GM18861 (cell line): ENCODE measurements at regions not wholly inside any gene's neighbourhood (a gene's known extent, or its start where the extent isn't known, plus 50 kb on each side); places are given as distances from the start of the nearest gene placed in this dataset.

Source experiments
- ATAC-seq: cut with Tn5 transposase; IDR thresholded peaks from one replicate; pipeline ENCODE4 v1.9.1; 2021; ENCODE audit not compliant: unreplicated experiment

DNA sequence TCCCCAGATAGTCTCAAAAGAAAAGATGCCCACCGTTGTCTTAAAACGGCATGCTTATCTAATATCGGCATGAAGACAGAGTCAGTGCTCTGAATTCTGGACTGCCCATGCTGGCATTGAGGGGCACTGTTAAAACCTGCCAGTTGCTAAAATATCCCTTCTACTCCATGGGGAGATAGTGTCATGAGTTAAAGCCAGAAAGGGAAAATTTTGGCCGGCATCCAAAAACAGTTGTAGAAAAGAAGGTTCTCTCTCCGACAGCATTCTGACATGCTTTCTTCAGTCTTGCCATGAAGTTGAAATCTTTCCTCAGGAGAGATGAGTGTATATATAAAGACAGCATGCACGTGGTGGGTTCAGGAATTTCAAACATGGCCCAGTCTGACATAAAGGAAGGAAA, 401.3 kb upstream of the PIK3C3 start:
- no peak for ATAC-seq

DNA sequence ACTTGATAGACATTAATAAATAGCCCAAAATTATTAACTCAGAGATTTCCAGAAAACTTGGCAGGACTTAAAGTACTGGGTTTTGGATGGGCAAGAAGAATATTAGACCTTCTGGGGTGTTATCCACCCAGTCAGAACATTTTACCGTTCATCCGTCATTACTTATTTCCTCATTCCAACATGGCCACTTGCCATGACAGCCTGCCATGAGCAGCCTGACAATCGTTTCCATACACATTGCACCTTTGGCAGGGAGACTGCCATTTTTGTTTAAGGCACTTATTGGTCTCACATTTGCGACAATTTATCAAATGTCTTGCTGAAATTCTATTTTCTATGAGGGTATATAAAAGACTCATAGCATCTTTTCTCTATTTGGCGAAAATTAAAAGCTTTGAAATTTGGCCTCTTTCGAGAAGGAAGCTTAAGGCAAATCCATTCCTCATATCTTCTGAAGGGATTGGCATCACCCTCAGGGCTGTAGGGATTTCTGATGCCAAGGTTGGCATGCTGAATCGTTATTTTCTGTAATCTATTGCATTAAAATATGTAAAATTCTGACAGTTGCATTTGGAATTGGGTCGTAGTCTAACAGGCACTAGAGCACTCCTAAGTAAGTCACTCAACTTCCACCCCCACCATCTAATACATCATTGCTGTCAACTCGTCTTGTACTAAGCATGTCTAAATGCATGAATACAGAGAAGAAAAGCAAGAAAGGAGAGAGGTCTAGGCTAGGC, 406.3 kb upstream of the PIK3C3 start:
- no peak for ATAC-seq

DNA sequence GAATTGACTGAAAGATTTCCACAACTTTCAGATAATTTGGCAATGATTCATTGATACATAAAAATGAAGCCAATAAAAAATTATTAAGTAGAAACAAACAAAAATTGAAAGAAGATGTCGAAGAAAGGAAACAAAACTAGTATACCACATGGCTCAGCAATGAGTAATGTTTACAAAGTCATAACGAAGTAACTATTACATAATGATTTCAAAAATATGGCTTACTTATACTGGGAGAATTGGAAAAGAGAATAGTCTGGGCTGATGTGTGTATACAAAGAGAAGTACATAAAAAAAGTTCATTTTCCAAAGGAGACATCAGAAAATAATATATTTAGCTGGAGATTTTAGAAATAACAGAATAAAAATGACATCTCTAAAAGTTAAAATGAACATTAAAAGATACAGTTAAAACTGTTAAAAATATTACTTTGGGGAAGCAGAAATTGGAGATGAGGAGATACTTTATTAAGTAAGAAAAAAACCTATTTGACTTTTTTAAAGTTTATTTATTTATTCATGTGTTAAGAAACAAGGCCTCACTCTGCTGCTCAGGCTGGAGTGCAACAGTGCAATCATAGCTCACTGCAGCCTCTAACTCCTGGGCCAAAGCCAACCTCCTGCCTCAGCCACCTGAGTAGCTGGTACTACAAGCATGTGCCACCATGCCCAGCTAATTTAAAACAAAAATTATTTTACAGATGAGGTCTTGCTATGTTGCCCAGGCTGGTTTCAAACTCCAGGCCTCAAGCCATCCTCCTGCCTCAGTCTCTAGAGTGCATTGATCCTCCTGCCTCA, 409.7 kb upstream of the PIK3C3 start:
- no peak for ATAC-seq

DNA sequence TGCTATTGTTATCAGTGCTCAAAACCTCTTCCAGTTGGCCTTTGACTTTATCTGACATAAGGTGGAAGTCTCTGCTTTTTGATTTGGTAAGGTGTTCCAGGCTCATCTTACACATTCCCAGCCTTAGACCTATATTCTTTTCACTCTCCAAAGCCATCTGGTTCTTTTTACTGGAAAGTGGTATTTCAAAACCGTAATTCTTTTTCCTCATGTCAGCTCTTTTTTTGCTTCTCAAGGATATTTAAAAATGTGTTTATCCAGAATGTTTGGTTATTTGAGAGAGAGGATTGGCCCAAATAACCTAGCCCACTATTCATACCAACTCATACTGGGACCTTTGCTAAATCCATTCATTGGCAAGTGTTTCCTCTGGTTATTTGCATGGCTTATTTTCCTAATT, 411.2 kb upstream of the PIK3C3 start:
- no peak for ATAC-seq

DNA sequence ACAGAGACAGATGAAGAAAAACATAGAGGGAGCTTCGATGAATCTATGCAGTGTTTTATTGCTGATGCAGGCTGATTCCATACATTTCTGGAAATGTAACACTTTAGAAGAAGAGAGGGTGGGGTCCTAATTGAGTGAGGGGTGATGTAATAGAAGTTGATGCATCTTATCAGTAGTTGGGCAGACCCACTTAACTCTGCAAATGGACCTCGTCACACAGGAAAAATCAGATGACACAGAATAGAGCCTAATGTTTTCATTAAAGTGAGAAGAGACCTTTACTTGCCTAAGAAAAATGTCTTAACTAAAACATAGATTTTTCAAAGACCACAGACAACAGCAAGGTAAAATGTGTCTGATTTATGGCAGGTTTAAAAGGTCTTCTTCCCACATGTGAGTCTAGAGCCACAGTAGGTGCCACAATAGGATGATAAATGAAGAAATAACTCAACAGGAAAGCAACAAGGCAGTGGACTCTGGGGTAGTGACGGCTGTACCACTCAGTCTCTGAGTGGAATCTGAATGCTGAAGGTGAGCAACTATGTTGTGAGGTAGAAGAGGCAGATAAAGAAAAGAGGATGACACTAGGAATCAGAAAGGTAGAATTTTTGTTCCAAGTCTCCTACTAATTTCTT, 414.7 kb upstream of the PIK3C3 start:
- ATAC-seq, result no peak

DNA sequence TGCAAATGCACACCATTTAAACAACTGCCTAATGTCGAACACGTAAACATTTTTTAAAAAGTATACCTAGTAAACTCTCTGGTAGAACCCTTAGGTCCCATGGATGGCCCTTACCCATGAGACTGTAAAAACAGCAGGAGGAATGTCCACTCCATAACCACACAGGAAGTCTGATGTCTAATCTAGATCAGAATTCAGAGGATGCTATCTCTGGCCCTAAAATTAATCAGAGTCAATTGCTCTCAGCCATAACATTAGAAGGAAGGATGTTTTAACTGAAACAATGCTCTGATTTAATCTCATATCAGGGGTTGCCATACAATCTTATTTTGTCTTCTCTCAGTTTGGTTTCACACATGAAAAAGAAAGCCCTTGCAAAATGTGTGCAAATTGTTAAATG, 416.3 kb upstream of the PIK3C3 start:
- ATAC-seq, result no peak

DNA sequence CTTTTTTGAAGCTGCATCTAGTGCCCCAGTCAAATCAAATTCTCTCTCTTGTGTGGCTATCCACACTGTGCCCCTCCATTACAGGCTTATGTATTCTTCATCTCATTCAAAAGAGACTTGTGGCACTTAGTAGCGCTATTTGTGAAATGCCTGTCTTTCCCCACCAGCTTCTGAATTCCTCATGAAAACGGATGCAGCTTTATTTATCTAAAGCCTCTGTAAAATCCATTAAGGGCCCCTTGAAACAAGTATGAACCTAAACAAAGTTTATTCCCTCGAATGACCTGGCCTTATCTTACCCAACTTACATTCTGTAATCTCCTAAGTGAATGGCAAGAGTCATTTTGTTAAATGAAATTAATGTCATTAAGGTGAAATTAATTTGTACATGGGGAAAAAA, 417.4 kb upstream of the PIK3C3 start:
- ATAC-seq, result no peak

DNA sequence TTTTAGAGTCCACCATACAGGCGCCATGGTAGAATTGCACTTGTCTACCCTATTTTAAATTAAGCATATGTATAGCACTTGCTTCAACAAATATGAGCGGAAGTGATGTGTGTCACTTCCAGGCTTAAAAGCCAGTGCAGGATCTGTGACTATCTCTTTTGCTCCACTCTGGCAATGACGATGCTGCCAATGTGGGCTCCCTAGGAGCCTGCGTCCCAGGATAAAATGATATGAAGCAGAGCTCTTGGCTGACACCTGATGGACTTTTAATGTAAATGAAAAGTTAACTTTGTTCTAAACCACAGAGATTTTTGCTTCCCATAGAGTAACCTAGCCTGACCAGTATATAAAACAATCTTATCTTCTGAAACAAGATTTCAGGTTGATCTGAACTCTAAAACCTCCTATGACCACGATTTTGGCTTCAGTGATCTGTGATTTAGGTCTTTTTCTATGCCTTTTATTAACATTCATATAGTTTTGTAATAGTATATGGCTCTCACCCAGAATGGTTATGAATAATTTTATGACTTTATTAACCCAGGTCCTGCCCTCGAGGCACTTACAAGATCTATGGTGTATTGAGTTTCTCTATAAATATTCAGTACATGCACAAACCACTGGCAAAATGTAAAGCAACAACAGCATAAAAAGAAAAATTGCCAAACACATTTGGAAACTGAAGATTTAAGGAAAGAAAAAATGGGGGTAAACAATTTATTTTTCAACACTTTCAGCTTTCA, 422.5 kb upstream of the PIK3C3 start:
- ATAC-seq, result no peak

DNA sequence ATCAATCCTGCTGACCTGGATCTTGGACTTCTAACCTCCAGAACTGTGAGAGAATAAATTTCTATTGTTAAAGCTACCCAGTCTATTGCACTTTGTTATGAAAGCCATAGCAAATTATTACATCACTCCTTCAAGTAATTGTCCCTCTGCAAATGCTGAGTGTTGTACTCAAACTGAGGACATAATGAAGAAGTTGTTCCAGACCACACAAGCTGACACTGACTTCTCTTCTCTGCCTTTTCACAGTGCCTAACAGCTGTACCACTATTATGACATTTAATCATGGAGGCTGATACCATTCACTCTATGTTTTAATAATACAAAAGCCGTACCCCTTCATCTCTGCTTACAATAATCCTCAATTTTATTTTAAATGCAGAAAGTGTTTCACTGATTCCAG, 424.1 kb upstream of the PIK3C3 start:
- ATAC-seq, result no peak

DNA sequence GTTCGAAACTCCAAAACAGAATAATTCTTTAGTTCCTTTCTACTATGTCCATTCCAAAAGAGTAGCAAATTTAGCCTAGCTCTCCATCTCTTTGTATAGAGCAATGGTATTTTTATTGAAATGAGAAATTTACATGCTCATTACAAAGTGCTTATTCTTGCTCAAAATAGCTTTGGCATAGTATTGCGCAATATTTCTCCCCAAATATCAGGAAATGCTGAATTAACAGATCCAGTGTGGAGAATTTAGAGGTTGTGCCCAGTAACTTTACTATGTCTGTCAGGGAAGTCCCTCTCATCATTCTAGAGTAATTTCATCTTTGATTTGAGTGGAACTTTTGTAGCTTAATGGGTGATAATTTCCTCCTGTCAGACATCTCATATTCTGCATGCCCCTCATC, 425.9 kb upstream of the PIK3C3 start:
- no peak for ATAC-seq

DNA sequence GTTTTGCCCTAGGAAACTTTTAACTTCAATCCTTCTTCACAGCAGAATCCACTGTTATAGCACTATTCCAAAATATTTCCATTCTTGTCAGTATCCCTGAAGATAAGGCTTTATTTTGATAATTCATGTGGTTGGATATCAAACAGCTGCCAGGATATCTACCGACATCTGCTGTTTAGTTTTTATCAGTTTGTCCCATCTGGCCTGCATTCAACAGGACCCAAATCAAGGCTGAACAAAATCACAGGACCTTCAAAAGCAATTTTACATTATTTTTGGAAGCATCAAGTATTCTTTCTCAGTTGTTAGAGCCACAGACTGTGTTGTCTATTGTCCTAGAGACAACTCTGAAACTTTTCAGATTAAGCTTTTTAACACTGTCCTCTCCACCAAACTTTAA, 429.0 kb upstream of the PIK3C3 start:
- ATAC-seq, result no peak

DNA sequence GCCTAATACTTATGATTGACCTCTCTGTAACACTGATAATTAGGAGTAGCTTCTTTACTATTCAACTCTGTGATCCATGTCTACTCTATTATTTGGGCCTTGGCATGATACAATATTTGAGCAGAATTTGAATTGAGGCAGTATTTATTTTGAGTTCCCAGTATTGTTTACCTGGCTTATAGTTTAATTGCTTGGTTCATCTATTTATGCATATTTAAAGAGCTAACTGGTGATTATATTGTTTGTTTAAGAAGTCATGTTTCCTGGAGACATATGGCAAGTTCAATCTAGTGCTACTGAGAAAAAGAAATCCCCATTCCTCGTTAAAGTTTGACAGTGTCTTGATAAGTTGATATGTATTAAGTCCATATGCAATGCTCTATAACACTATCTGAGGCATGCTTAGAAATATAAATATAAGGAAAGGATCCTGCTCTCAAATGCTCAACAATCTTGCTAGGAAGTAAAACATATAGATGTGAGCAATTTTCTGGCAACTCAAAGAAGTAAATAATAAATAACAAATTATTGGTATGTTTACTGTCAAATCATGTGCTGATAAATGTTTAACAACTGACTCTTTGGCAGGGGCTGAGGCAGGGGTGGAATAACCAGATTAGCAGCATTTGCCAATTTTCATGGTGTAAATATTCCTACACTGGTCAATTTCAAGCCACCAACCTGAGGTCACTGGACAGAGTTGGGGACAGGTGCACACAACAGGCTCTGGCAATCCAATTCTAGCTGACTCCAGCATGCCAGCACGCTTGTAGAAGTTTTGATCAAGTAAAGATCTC, 430.2 kb upstream of the PIK3C3 start:
- no peak for ATAC-seq

DNA sequence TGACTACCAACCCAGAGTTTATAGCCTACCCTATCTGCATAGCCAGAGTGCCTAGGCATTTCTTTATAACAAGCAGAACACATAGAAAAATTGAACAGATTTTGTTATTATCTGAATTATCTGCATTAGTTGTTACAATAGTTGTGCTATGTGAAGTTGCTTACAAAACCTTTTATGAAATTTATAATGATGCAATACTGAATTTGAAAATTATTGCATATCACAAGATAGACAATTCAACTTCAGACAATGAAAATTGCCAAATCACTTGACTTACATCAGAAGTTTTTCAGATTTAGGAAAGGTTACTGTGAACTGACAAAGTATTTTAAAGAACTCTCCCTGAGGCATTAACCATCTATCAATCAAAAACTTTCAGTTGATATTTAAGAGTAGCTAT, 437.9 kb upstream of the PIK3C3 start:
- no peak for ATAC-seq

DNA sequence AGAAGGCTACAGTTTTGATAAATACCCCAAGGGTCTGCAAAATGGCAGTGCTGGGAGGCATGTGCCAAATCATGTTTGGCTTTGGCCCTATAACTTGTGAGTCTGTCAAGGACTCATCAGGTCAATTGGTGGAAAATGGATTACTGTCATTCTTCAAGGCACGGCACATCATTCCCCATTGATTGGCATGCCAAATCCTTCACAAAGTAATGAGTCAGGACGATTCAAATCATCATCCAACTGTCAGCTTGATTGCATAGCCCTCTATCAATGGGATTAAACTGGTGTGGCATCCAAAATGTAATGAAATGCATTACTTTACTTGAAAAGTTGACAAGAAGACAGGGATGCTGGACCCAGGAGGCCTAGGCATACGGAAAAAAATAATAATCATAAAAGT, 441.6 kb upstream of the PIK3C3 start:
- no peak for ATAC-seq

DNA sequence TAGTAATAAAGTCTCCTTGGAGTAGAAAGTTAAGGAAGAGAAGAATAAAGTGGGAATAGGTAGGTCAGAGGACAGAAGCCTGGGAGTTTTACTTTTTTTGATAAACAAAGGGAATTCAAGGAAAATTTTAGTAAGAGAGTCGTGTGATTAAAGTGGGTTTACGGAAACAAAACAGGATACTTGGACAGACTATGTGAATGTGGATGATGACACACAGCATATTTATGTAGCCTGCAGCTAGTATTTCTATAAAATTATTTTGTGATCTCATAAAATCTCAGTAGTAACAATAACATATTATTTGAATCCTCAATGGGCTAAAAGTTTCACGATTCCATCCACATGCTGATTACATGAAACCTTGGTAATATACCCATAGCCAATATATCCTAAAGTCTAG, 450.7 kb upstream of the PIK3C3 start:
- no peak for ATAC-seq

DNA sequence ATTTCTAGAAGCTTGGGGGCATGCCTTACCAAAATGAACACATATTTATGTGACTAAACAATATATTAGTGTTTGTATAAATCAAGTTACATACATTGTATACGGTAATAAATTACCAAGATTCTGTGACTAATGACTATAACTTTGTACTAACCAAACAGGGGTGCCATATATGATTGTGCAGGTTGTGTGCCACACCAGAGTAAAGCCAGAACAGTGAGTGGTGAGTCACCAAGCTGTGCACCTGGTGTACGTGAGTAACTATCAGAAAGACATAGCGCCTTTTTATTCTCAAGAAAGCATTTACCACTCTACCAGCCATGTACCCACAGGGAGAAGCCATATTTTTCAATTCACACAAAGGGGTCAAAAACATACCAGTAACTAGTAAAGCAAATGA, 453.2 kb upstream of the PIK3C3 start:
- ATAC-seq, result no peak

DNA sequence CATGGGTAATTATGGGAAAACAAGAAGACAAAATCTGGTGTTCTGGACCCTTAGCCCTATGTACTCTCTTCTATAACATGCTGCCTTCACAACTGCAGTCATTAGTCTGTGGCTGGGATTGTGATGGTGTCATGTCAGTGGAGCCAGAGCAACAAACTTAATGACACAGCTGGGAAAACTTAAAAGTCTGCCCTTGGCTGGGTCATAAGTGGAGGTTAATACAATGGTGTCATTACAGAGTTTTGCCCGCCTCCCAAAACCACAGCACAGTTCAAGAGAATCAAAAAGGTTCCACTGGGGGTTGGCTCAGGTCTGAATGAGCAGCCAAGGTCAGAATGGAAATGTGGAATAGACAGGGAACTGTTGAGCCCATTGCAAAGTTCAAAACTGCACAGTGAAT, 455.7 kb upstream of the PIK3C3 start:
- ATAC-seq, result no peak

DNA sequence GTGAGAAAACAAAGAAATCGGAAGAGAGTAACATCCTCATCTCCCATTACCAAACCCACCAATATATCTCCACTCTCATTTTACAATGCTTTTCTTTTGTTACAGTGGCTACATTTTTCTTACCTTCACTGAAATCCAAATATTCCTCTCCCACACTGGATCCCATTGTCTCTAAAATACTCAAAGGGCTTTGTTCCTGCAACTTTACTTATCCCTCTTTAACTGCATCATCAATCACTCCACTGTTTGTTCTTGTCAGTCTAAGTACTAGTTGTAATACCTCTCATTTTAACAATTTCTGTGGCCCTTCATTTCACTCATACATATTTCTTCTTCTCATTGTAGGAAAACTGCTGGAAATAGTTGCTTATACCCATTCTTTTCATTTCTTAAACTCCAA, 464.2 kb upstream of the PIK3C3 start:
- ATAC-seq, result no peak

DNA sequence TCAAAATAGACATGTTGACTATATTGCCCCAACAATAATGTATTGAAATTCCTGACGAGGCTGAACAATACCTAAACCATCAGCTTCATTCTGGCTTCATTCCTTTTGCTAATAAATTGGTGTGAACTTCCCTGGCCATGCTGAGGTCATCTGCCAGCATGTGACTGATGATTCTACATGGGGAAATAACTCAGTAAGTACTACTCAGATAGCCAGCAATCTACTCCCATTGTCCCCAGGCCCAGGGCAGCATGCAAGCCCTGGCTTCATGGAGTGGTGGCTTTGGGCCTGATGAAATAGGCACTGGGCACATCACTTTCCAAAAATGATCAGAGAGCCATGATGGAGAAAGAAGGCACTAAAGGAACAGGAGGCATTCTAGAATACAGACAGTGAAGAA, 468.5 kb upstream of the PIK3C3 start:
- no peak for ATAC-seq

DNA sequence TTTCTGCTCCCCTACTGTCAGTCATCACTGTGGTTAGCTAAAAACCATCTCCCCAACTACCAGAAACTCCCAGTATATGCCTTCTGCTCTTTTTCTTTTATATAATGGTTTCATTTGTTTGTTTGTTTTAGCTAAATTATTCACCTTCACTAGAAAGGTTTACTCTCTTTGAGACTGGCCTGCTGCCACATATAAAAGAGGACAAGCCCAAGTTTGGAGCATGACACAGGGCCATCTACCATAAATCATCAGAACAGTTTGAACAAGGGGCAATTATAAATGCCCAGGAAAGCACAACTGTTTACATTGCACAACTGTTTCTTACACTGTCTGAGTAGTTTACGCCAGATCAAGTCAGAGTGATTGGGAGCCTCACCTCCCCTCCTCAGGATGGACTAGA, 471.0 kb upstream of the PIK3C3 start:
- ATAC-seq, result no peak

DNA sequence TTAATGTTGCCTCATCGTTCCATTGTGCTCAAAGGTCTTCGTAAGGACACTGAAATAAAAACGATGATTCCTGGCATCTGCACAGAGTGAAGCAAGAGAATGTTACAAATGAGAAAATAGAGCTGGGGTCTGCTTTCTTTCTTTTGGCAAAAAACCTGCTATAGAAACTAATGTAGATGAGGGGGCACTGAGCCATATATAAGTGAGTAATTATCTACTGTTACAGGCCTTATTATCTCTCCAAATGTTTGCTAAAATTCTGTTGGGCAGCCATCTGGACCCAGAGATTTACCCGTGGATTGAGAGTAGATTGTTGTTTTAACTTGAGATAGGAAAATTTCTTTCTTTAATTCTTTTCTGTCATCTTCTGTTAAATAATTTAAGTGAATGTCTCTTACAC, 472.5 kb upstream of the PIK3C3 start:
- no peak for ATAC-seq
